CD14-positive monocyte (primary cell): ENCODE measurements at regions not wholly inside any gene's neighbourhood (a gene's known extent, or its start where the extent isn't known, plus 50 kb on each side); places are given as distances from the start of the nearest gene placed in this dataset.

Experiments
- DNase-seq, 3 donors: peaks; one replicate each; pipeline ENCODE4 v3.0.0-alpha.2; 2011 to 2022
- H2AFZ ChIP-seq: 2 replicates; pipeline ENCODE4 v1.6.0; 2012; ENCODE audit warnings: mild to moderate bottlenecking, low read depth, low read length, inconsistent platforms; ENCODE audit not compliant: insufficient read depth, poor library complexity, severe bottlenecking
- H3K27ac ChIP-seq, 2 donors: 1 replicate in 1 of 2; 2 replicates in 1 of 2; pipeline ENCODE4 v1.5.1; 2012 to 2013; ENCODE audit warnings: low read length in 2 of 2, control low read depth in 1 of 2, inconsistent platforms in 1 of 2, low read depth in 1 of 2, mild to moderate bottlenecking in 1 of 2
- H3K27me3 ChIP-seq, 2 donors: one replicate each; pipeline versions ENCODE4 v1.6.0 to v1.6.1; 2011 to 2013; ENCODE audit warnings: low read length in 2 of 2; ENCODE audit not compliant: control insufficient read depth in 2 of 2, insufficient read depth in 2 of 2
- H3K36me3 ChIP-seq, 2 donors: replicated peaks in 1 of 2; 1 replicate in 1 of 2; 2 replicates in 1 of 2; pipeline versions ENCODE4 v1.5.1 to v1.6.1; 2012 to 2013; ENCODE audit warnings: low read length in 2 of 2, control low read depth in 1 of 2, inconsistent platforms in 1 of 2, mild to moderate bottlenecking in 1 of 2; ENCODE audit not compliant: insufficient read depth in 2 of 2, control insufficient read depth in 1 of 2
- H3K4me1 ChIP-seq, 2 donors: 1 replicate in 1 of 2; 2 replicates in 1 of 2; pipeline versions ENCODE4 v1.5.1 to v1.6.1; 2012 to 2013; ENCODE audit warnings: low read length in 2 of 2, control low read depth in 1 of 2, inconsistent platforms in 1 of 2, mild to moderate bottlenecking in 1 of 2, moderate library complexity in 1 of 2; ENCODE audit not compliant: insufficient read depth in 2 of 2, control insufficient read depth in 1 of 2
- H3K4me2 ChIP-seq: replicated peaks from 2 replicates; pipeline ENCODE3; 2012; ENCODE audit warnings: low read length, moderate library complexity, mild to moderate bottlenecking; ENCODE audit not compliant: poor library complexity, severe bottlenecking; ENCODE audit errors: extremely low read depth
- H3K4me3 ChIP-seq, 3 experiments: fragments of 200-600 bp in 1 of 3; sonication (generic) in 1 of 3; replicated peaks in 1 of 3; 1 replicate in 2 of 3; 2 replicates in 1 of 3; pipeline ENCODE4 v1.5.1; 2011 to 2013; ENCODE audit warnings: low read length in 3 of 3, mild to moderate bottlenecking in 3 of 3, control low read depth in 2 of 3, low read depth in 2 of 3, inconsistent platforms in 1 of 3, moderate library complexity in 1 of 3
- H3K79me2 ChIP-seq: 2 replicates; pipeline ENCODE4 v1.6.0; 2012; ENCODE audit warnings: mild to moderate bottlenecking, control low read depth, inconsistent platforms, low read length, moderate library complexity; ENCODE audit not compliant: insufficient read depth
- H3K9ac ChIP-seq: 2 replicates; pipeline ENCODE4 v1.6.0; 2017; ENCODE audit warnings: low read length, mild to moderate bottlenecking; ENCODE audit not compliant: insufficient read depth, poor library complexity, severe bottlenecking
- H3K9me3 ChIP-seq, 2 donors: replicated peaks in 1 of 2; 1 replicate in 1 of 2; 2 replicates in 1 of 2; pipeline versions ENCODE4 v1.5.1 to v1.6.1; 2012 to 2013; ENCODE audit warnings: low read length in 2 of 2, control low read depth in 1 of 2; ENCODE audit not compliant: control insufficient read depth in 1 of 2, insufficient read depth in 1 of 2
- H4K20me1 ChIP-seq: 2 replicates; pipeline ENCODE4 v1.6.0; 2012; ENCODE audit warnings: mild to moderate bottlenecking, low read length, control low read depth, moderate library complexity; ENCODE audit not compliant: insufficient read depth
- H3K27ac Mint-ChIP-seq, 7 donors: one replicate each; pipeline ENCODE4 v1.8.0; 2020; ENCODE audit warnings: mild to moderate bottlenecking in 7 of 7, mixed read lengths in 7 of 7, moderate library complexity in 6 of 7, inconsistent platforms in 2 of 7
- H3K27me3 Mint-ChIP-seq, 3 donors: one replicate each; pipeline ENCODE4 v1.8.0; 2021 to 2022; ENCODE audit warnings: low read depth in 3 of 3, mild to moderate bottlenecking in 3 of 3, mixed read lengths in 3 of 3, moderate library complexity in 3 of 3, inconsistent platforms in 1 of 3
- H3K36me3 Mint-ChIP-seq, 2 donors: one replicate each; pipeline ENCODE4 v1.8.0; 2020; ENCODE audit warnings: mixed read lengths in 2 of 2, inconsistent platforms in 1 of 2, mild to moderate bottlenecking in 1 of 2
- H3K4me1 Mint-ChIP-seq: one replicate; pipeline ENCODE4 v1.8.0; 2020; ENCODE audit warnings: mild to moderate bottlenecking, mixed read lengths
- H3K4me3 Mint-ChIP-seq, 2 donors: one replicate each; pipeline ENCODE4 v1.8.0; 2020; ENCODE audit warnings: mild to moderate bottlenecking in 2 of 2, mixed read lengths in 2 of 2, moderate library complexity in 1 of 2
- H3K9me3 Mint-ChIP-seq, 7 donors: one replicate each; pipeline ENCODE4 v1.8.0; 2020 to 2022; ENCODE audit warnings: mixed read lengths in 7 of 7, mild to moderate bottlenecking in 6 of 7, moderate library complexity in 6 of 7, inconsistent platforms in 2 of 7
- WGBS: methylation state at CpG from one replicate; pipeline ENCODE4 v1.1.5; 2013; ENCODE audit warnings: missing lambda C conversion rate; ENCODE audit not compliant: insufficient coverage; 5-methylcytosine and 5-hydroxymethylcytosine counted together
- intact Hi-C, 2 donors: fragments of 100-400 bp; cut with micrococcal nuclease; formaldehyde crosslinking; loops; one replicate each; pipeline versions ENCODE4 v1.15.0 to v1.15.1; 2023
- TF ChIP-seq, protein P1 (sequence below): fragments of 200-600 bp; IDR thresholded peaks from one replicate; pipeline ENCODE4 v1.8.0; 2022; ENCODE audit warnings: antibody characterized with exemption, mild to moderate bottlenecking

DNA sequence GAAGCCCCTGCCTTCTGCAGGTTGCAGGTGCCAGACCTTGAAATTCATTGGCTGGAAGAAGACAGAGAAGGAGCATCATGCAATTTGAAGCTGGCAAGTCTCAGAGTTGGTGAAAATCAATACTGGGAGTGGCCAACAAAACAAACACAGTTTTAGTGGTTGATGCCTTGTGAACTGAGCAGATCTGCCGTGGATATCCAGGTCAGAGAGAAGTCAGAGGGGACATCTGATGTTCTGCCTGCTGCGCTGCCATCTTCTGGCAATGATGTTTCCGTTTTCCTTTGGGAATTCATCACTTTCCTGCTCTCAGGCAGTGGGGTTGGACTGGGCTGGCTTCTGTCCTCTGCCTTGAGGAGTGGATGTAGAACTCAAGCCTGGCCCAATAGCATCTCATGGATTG is 132.0 kb downstream of the RPS24 start:
- Histone ChIP-seq H3K4me3 (no peak overlapping the region), H2AFZ (no peak overlapping the region), H3K36me3 (no peaks in the 10 kb centered on the region), H3K9me3 (peaks cover 5 to 10% of the 10 kb centered on the region in 2 donors), H3K79me2 (no peaks in the 10 kb centered on the region), H3K4me2 (no peak overlapping the region), H3K27ac (no peak overlapping the region), H3K9ac (no peak overlapping the region), H4K20me1 (no peaks in the 10 kb centered on the region), H3K4me1 (no peaks in the 10 kb centered on the region), H3K27me3 (peaks cover 0 to 4% of the 10 kb centered on the region in 2 donors)
- no peaks in the 10 kb centered on the region for H3K4me1 Mint-ChIP-seq
- no peaks in the 10 kb centered on the region for H3K36me3 Mint-ChIP-seq
- intact Hi-C loops, result no loop called here
- no peak overlapping the region for H3K27ac Mint-ChIP-seq
- TF ChIP-seq, protein P1, sequence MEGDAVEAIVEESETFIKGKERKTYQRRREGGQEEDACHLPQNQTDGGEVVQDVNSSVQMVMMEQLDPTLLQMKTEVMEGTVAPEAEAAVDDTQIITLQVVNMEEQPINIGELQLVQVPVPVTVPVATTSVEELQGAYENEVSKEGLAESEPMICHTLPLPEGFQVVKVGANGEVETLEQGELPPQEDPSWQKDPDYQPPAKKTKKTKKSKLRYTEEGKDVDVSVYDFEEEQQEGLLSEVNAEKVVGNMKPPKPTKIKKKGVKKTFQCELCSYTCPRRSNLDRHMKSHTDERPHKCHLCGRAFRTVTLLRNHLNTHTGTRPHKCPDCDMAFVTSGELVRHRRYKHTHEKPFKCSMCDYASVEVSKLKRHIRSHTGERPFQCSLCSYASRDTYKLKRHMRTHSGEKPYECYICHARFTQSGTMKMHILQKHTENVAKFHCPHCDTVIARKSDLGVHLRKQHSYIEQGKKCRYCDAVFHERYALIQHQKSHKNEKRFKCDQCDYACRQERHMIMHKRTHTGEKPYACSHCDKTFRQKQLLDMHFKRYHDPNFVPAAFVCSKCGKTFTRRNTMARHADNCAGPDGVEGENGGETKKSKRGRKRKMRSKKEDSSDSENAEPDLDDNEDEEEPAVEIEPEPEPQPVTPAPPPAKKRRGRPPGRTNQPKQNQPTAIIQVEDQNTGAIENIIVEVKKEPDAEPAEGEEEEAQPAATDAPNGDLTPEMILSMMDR, result no peak
- no peak for DNase-seq
- H3K4me3 Mint-ChIP-seq, result no peak overlapping the region
- H3K27me3 Mint-ChIP-seq, result peaks cover 0 to 4% (median 4%) of the 10 kb centered on the region in 3 donors
- WGBS, result 87% methylated on average over 3 of the region's 3 CpGs
- H3K9me3 Mint-ChIP-seq, result peaks cover 4 to 10% (median 9%) of the 10 kb centered on the region in 7 donors

DNA sequence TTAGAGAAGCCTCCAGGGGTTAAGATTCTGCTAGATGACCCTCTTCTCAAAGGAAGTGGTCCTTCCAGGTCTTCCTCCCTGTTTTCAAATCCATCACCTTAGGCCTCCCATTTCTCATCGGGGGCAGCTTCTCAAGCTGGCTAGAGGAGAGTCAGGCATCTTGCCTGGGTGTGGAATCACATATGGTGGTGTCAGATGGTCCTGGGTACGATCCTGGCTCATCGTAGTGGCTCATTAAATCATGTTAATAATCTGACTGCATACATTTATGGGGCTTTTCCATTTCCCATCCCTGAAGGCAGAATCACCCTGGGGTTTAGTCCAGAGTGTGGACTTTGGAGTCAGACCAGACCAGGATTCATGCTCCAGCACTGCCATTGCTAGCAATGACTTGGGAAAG is 132.6 kb downstream of the RPS24 start:
- Histone ChIP-seq H2AFZ (no peak overlapping the region), H3K27ac (no peak overlapping the region), H3K9ac (no peak overlapping the region), H3K4me2 (no peak overlapping the region), H3K9me3 (peaks cover 5 to 10% of the 10 kb centered on the region in 2 donors), H4K20me1 (no peaks in the 10 kb centered on the region), H3K4me3 (no peak overlapping the region), H3K36me3 (no peaks in the 10 kb centered on the region), H3K79me2 (no peaks in the 10 kb centered on the region), H3K27me3 (peaks cover 0 to 4% of the 10 kb centered on the region in 2 donors), H3K4me1 (no peaks in the 10 kb centered on the region)
- TF ChIP-seq, protein P1, result no peak
- H3K27ac Mint-ChIP-seq, result no peak overlapping the region
- DNase-seq, result no peak
- WGBS, result no CpG with 5 or more reads among the region's 3 CpGs
- H3K4me1 Mint-ChIP-seq, result no peaks in the 10 kb centered on the region
- H3K36me3 Mint-ChIP-seq, result no peaks in the 10 kb centered on the region
- no peak overlapping the region for H3K4me3 Mint-ChIP-seq
- peaks cover 0 to 4% (median 4%) of the 10 kb centered on the region in 3 donors for H3K27me3 Mint-ChIP-seq
- intact Hi-C loops, result no loop called here
- H3K9me3 Mint-ChIP-seq, result peaks cover 4 to 10% (median 9%) of the 10 kb centered on the region in 7 donors
